GM13977 (cell line): ENCODE measurements at regions not wholly inside any gene's neighbourhood (a gene's known extent, or its start where the extent isn't known, plus 50 kb on each side); places are given as distances from the start of the nearest gene placed in this dataset.

Experiments
- DNase-seq: peaks from one replicate; pipeline ENCODE4 v3.0.0; 2012; ENCODE audit warnings: low spot score
- CTCF ChIP-seq: IDR thresholded peaks from 2 replicates; pipeline ENCODE4 v1.5.1; 2012; ENCODE audit warnings: mild to moderate bottlenecking, control low read depth; ENCODE audit not compliant: insufficient read depth; ENCODE audit errors: extremely low read depth, missing control alignments
- in situ Hi-C: fragments of 300-500 bp; cut with MboI; formaldehyde crosslinking; loops from one replicate; pipeline ENCODE4 v1.12.0; 2022; ENCODE audit warnings: low sequenced_read_pairs, low pct_unique_long_range_greater_than_20kb, mixed read lengths, inconsistent platforms; ENCODE audit not compliant: unreplicated experiment

- in situ Hi-C loops, result no loop called here
- no peak for DNase-seq
- no peak for TF ChIP-seq CTCF
Measured at GRCh38 chr12:22993609-22994315, 368.8 kb downstream of the ETNK1 start.

GRCh38 chr12:22994316-22994675 is 369.3 kb downstream of the ETNK1 start:
- TF ChIP-seq CTCF, result no peak
- no peak for DNase-seq
- in situ Hi-C loops, result no loop called here

GRCh38 chr12:23001487-23001886 is 376.5 kb downstream of the ETNK1 start:
- DNase-seq, result no peak
- TF ChIP-seq CTCF, result no peak
- in situ Hi-C loops, result no loop called here

GRCh38 chr12:23002381-23002780 is 377.4 kb downstream of the ETNK1 start:
- in situ Hi-C loops, result no loop called here
- DNase-seq, result no peak
- no peak for TF ChIP-seq CTCF

GRCh38 chr12:23004473-23005020 is 379.6 kb downstream of the ETNK1 start:
- in situ Hi-C loops, result no loop called here
- DNase-seq, result no peak
- no peak for TF ChIP-seq CTCF

GRCh38 chr12:23005387-23005786 is 380.4 kb downstream of the ETNK1 start:
- no peak for DNase-seq
- in situ Hi-C loops, result no loop called here
- no peak for TF ChIP-seq CTCF

- in situ Hi-C loops, result no loop called here
- TF ChIP-seq CTCF, result no peak
- no peak for DNase-seq
Measured at GRCh38 chr12:23006413-23006812, 381.4 kb downstream of the ETNK1 start.
